COLO668 (cell line): ENCODE measurements at regions not wholly inside any gene's neighbourhood (a gene's known extent, or its start where the extent isn't known, plus 50 kb on each side); places are given as distances from the start of the nearest gene placed in this dataset.

Experiments used
- DNase-seq: peaks from one replicate; lab custom pipeline; 2025; ENCODE audit not compliant: unreplicated experiment; lab: John Stamatoyannopoulos, UW

- DNase-seq: no peak
These were observed 503.2 kb downstream of the MN1 start for GRCh38 chr22:27298332-27298731.

- no peak for DNase-seq
These were observed 502.8 kb downstream of the MN1 start for GRCh38 chr22:27298742-27299141.

GRCh38 chr22:27299181-27300085 is 502.1 kb downstream of the MN1 start:
- peak; percentile 11 for DNase-seq

GRCh38 chr22:27300536-27301285 is 500.8 kb downstream of the MN1 start:
- DNase-seq: no peak

- DNase-seq: no peak
These were observed 499.1 kb downstream of the MN1 start for GRCh38 chr22:27302501-27302900.

- no peak for DNase-seq
These were observed 497.8 kb downstream of the MN1 start for GRCh38 chr22:27303718-27304117.

GRCh38 chr22:27306771-27307170 is 494.8 kb downstream of the MN1 start:
- no peak for DNase-seq

GRCh38 chr22:27307545-27308247 is 493.9 kb downstream of the MN1 start:
- DNase-seq: no peak

- no peak for DNase-seq
These were observed 493.0 kb downstream of the MN1 start for GRCh38 chr22:27308513-27308912.

GRCh38 chr22:27309697-27310096 is 491.9 kb downstream of the MN1 start:
- DNase-seq: no peak

GRCh38 chr22:27310966-27311697 is 490.4 kb downstream of the MN1 start:
- no peak for DNase-seq

- DNase-seq: no peak
These were observed 489.6 kb downstream of the MN1 start for GRCh38 chr22:27311698-27312550.

- no peak for DNase-seq
These were observed 489.0 kb downstream of the MN1 start for GRCh38 chr22:27312565-27312964.

- no peak for DNase-seq
These were observed 488.3 kb downstream of the MN1 start for GRCh38 chr22:27312966-27313855.

GRCh38 chr22:27314276-27314807 is 487.2 kb downstream of the MN1 start:
- no peak for DNase-seq

GRCh38 chr22:27315833-27316232 is 485.7 kb downstream of the MN1 start:
- no peak for DNase-seq

- DNase-seq: no peak
These were observed 484.5 kb downstream of the MN1 start for GRCh38 chr22:27317096-27317495.

- DNase-seq: no peak
These were observed 483.6 kb downstream of the MN1 start for GRCh38 chr22:27317971-27318428.

- DNase-seq: no peak
These were observed 483.0 kb downstream of the MN1 start for GRCh38 chr22:27318516-27318915.
